Activated CD8-positive, alpha-beta memory T cell treated with anti-CD3 and anti-CD28 coated beads, Interleukin-2, amount 50 U/mL, for 24 hours (primary cell): ENCODE measurements at regions not wholly inside any gene's neighbourhood (a gene's known extent, or its start where the extent isn't known, plus 50 kb on each side); places are given as distances from the start of the nearest gene placed in this dataset.
"Not testable (repeated sequence)": the region's sequence is repeated elsewhere in the genome, so short reads cannot be mapped to it uniquely, and the experiment has no call there.

Experiments used
- DNase-seq: peaks from one replicate; pipeline ENCODE4 v3.0.0-alpha.2; 2020; ENCODE audit errors: extremely low read depth

DNA sequence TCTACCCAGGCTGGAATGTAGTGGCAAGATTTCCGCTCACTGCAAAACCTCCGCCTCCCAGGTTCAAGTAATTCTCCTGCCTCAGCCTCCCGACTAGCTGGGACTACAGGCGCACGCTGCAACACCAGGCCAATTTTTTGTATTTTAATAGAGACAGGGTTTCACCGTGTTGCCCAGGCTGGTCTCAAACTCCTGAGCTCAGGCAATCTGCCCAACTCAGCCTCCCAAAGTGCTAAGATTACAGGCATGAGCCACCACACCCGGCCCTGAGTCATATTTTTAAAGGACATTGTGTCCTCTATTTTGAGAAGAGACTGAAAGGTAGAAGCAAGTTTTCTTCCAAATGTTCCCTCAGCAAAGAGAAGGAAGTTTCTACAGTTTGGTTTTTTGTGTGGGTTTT is 227.1 kb downstream of the KCTD12 start:
- DNase-seq, result not testable (repeated sequence)

DNA sequence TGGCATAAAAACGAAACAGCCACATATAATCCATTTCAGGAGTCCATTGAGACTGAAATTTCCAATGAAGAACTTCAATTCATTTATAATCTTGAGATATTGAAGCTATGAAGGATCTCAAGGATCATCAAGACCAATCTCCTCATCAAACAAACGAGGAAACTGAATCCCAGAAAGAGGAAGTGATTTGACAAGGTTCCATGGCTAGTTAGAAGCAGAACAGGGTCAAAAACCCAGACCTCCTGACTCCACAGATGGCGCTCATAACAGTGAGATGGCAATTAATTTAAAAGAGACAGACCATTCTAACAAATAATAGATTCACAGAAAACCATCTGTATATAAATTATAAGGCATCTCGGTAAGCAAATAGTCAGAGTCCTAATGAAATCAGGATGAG is 229.7 kb downstream of the KCTD12 start:
- DNase-seq, result no peak

DNA sequence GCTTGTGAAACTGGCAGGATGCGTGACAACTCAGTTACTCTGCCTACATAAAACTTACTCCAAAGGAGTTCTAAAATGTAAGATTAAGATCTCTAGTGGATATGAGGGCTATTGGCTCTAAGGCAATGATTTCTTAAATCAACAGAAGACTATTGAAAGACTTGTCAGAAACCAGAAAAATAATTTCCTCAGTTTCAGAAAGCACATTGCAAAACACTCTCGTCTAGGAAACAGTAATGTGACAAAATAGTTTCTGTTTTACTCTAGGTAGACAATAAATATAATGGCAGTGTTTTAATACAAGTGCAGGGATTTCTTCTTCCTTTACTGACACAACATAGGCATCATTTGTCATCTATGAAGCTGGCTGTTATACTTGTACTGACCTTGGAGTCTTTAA is 230.1 kb downstream of the KCTD12 start:
- no peak for DNase-seq

DNA sequence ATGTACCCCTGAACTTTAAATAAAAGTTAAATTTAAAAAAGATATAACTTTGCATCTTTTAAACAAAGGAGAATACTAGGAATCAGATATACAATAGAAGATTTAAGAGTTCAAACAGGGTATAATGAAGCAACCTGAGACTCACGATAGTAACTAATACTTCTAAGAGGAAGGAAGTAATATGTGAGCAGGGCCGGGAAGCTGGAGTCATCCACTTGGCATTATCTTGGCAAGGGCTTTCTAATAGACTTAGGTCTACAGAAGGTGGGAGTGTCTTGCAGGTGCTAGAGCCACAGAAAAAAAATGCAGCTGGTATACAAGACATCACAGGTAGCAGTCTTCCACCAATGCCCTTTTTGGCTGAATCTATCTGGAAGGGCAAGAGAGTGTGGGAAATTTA is 231.9 kb downstream of the KCTD12 start:
- no peak for DNase-seq

DNA sequence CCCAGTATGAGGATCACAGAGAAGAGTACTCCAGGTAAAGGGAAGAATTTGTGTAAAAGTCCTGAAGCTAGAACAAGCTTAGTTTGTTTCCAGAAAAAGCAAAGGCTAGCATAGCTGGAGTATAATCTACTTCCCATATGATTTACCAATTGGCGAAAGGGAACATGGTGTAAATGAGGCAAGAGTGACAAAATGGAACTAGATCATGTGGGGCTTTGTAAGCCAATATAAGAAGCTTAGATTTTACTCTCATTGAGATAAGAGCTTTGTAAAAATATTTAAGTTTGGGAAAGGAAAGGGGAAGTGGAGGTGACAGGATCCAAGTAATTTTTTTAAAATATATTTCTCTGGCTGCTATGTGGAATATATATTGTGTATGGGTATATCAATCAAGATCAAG is 234.9 kb downstream of the KCTD12 start:
- no peak for DNase-seq

DNA sequence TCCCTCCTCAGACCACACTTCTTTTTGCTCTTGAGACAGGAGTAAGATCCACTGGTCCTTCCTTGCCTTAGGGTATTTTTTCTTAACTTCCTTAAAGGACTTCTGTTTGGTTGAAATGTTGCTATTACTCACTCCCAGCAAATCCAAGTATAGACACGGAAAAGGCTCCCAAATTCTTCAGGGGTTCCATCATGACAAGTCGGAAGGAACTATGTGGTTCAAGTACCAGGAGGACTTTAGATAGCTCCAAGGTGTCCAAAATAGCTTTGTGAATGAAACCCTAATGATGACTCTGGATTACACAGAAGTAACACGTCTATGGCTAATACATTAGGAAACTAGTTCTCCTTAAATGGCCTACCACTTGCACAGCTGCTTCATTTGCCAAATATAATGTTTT is 238.7 kb downstream of the KCTD12 start:
- DNase-seq, result no peak

DNA sequence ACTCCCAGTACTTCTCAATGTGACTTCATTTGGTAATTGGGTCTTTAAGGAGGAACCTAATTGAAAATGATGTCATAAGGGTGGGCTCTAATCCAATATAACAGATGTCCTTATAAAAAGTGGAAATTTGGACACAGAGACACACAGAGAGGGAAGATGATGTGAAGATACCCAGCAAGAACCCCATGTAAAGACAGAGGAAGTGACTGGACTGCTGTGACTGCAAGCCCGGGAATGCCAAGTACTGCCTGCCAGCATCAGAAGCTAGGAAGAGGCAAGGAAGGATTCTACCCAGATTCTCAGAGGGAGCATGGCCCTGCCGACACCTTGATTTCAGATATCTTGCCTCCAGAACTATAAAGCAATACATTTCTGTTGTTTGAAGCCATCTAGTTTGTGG is 239.3 kb downstream of the KCTD12 start:
- DNase-seq, result no peak

DNA sequence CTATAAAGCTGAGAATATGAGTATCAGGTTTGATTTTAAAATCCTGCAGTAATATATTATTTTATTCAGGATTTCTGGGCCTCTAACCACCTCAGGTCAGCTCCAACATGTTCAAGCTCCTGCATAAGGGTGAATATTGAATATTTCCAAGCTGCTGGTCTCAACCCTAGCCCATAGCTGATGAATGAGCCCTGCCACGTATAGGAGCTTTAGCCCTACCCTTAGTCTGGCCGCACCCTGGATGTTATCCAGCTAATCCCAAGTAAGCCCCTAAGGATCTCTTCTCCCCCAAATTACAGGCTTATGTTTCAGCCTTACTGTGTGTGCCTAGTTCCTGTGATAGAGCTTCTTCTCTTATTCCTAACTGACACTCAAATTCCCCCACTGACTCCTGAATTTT is 240.6 kb downstream of the KCTD12 start:
- no peak for DNase-seq

DNA sequence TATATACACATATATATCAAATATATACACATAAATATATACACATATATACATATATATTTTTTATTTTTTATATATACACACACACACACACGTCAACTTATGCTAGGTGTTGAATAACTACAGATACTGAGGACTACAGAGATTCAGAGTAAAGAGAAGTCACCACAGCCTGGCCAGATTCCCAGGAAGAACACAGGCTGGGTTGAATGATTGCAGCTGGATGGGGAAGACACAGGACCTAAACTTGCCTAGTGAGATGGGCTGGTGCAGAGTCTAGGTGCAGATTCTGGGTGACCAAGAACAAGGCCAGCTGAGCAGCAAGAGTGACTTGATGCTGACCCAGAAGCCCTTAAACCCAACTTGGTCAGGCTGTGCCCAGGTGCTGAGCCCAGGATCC is 241.3 kb downstream of the KCTD12 start:
- no peak for DNase-seq

DNA sequence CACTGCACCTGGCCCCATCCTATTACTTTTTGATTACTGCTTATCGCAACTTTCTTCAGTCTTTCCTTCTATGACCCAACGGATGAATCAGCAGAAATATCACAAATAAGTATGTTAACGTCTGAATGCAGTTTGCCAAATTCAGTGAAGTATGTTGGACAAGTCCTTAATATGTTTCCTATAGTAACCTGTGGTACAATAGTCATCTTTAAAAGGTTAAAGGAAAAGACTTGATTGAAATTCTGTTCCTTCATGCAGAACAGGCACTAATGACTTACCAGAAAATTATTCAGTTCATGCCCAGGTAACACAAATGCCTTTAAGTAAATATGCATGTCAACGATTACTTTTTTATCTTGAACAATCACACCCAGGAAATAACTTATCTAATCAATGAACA is 242.6 kb downstream of the KCTD12 start:
- DNase-seq, result no peak

DNA sequence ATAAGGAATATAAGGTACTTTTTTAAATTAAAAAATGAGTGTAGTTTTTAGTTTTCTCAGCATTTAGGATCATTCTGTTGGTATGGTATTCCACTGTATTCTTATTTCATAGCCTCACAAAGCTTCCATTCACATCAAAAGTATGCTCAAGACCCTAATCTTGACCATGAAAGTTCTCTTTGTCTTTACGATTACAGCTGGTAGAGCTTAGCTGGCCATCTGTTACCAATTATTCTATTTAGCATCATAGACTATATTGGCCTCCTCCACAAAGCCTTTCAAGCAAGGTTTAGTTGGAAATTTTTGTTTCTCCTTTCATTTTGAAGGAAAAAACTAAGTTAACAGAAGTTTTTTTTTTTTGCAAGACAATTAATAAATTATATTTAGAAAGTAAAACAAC is 245.1 kb downstream of the KCTD12 start:
- DNase-seq, result no peak

DNA sequence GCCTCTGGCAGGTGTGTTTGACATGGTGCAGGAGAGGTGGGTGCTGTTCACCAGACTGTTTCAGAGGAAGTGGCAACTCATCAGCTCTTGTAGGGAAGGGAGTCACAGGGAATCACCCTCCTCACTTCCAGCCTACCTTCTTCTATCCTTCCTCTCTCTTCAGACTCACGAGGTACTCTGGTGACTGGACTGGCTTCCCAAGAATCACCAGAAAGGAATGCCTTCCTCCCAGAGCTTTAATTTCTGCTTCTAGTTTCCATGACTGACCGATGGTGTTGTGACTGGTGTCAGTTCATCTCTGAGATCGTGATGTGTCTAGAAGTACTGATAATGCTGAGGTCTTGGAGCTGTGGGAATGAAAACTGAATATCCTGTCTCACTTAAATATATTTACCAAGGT is 247.3 kb downstream of the KCTD12 start:
- no peak for DNase-seq

DNA sequence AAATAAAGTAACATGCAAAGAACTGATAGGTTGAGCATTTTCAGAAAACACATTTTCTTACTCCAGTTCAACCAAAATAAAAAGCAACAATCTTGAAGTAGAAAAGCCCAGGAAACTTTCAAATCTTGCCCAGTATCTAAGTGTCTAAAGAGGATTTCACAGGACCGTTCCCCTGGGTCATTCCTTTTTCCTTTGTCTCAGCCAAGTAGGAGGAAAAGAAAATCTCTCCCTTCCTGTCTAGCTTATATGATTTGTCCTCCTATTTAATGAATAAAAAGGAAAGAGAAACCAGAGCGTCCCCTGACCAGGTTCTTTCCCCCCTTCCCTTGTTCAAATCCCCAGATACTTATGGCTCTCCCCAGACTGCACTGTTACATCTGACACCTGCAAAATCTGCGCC is 248.0 kb downstream of the KCTD12 start:
- DNase-seq, result no peak

DNA sequence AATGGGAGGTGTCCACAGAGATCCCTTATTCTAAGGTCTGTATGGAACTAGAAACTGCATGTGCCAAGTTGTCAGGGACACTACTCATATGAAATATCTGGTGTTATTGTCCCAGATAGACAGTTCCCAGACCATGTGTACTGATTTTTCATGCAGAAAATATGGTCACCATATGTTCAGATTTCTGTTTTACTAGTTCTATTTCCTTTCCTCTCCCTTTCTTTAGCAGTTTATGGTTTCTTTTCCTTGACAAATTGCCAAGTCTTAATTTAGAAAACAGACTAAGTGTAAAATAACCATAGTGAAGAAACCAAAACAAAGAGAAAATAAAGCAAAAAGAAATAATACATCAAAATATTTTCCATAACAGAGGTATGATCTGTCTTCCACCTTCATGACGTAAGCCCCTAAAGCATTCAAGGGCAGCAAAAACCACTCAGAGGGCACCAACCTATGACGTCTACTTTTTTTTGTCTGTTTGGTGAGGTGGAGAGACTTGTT is 248.5 kb downstream of the KCTD12 start:
- no peak for DNase-seq

DNA sequence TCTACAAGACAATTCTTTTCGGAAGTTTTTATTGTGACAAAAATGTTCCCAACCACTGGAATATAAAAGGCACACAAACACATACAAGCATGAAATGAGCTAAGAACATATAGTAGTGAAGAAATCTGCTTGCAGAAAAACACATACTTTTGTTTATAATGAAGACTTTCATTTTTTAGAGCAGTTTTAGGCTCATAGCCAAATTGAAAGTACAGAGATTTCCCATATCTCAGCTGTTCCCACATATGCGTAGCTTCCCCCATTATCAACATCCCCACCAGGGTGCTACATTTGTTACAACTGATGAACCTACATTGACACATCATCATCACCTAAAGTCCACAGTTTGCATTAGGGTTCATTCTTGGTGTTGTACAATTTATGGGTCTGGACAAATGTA is 249.4 kb downstream of the KCTD12 start:
- DNase-seq, result no peak

DNA sequence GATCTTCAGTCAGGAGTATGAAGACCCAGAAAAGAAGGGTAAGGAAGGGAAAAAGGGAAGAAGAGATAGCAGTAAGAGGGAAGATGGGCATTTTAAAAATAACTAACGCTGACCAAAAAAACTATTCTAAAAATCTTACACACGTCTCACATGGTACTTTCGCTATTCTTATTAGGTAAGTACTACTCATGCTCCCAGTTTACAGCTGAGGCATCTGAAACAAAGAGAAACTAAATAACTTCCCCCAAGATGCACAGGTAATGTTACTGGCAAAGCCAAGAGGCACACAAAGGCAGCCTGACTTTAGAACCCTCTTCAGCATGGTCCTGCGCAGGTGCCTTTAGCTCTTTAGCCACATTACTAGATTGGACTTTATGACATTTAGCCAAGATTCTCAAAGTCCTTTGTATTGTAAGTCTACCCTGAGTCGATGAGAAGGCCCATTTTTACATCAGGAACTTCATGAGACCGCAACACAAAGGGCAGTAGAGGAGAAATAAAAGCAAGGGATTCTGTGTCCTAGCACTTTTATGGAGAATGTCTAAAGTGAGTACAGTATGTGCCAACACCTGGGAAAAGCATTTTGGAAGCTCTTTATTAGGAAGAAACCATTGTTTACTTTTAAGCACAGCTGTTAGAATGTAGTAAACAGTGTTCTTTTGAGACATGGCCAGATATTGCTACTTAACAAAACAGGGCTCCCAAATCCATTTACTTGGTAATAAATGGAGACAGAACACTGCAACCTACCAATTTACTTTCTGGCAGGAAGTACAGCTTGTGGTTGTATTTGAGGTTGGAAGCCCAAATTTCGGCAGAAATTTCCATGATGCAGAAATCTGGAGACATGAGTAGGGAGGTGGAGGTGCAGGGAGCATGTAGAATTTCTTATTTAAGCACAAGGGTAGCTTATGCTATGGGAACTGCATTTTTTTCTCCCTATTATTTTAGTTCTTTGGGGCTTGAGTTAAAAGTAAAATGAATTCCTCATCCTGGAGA is 250.7 kb downstream of the KCTD12 start:
- no peak for DNase-seq

DNA sequence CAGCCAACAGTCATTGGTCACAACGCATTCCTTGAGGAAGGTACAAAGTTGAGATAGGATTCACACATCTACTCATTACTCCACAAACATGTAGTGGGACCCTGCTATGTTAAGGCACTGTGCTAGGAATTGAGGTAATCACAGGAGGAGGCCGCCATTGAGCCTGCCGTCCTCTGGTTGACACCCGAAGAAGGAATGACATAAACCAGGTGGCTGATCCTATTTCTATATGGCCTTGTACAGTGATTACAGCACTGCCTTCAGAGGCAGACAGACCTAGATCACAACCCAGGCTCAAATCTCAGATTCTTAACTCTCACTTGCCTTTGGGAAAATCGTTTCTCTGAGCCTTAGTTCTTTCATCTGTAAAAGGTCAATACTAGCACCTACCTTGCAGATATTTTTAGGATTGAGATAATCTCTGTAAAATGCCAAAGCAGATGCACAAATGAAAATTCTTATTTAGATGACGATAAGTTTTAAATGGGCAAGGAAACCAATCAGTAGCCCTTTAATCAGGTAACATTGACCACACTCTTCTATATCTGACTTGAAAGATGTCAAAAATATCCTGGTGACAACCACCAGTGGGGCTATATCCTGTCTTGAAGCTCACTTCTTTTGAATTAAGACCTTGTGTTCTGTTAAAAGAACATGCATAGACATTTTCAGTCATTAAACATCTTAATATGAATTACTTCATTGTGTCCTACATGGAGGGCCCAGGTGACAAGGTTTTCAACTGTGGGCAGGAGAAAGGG is 251.6 kb downstream of the KCTD12 start:
- no peak for DNase-seq

DNA sequence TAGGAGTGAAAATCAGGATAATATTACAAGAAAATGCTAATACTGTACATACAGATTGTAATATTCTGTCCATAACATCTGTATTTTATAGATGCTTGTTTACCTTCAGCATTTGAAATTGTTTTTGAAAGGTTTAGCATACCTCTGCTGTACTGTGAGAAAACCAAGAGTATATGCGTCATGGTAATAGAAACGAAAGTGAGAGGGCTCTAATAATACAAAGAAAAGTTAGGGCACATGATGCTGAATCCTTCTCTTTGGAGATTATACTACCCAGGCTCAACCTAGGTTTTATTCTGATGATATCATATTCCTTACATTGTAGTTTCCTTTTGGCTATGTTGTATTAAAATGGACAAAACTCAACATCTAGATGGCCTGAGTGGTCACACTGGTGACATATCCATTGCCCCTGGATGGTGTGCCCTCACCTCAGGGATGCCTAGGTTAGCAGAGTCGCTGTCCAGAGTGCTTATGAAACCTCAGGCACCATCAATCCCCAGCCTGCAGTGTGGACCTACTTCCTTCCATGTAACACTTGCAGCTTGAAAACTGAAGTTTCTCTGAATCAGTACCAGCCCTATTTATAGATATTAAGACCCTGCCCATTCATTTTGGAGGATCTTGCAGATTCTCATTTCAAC is 253.7 kb downstream of the KCTD12 start:
- no peak for DNase-seq

DNA sequence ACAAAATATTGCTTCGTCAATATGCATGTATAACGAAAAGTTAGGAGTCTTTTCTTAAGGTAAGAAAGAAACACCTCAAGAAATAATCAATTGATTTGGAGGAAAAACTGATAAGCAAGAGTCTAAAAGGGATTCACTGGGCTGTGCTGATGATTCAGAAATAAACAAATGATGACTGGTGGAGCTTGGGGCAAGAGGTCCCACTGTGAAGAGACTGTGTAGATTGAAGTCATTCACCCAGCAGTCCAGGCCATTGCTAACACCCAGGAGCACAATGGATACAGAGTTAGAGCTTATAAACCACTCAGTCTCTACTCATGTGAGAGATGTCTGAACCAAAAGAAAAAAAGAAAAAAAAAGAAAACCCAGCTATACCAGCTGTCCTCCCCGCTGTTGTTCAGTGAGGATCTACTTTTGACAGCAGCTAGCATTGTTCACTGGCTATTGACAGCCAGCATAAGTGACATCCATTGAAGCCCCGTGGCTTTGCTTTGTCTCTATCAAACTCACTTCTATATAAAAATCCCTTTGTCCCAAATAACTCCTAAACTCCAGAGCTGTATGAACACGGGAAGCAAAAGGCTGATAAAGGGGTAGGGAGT is 255.5 kb downstream of the KCTD12 start:
- DNase-seq, result no peak

DNA sequence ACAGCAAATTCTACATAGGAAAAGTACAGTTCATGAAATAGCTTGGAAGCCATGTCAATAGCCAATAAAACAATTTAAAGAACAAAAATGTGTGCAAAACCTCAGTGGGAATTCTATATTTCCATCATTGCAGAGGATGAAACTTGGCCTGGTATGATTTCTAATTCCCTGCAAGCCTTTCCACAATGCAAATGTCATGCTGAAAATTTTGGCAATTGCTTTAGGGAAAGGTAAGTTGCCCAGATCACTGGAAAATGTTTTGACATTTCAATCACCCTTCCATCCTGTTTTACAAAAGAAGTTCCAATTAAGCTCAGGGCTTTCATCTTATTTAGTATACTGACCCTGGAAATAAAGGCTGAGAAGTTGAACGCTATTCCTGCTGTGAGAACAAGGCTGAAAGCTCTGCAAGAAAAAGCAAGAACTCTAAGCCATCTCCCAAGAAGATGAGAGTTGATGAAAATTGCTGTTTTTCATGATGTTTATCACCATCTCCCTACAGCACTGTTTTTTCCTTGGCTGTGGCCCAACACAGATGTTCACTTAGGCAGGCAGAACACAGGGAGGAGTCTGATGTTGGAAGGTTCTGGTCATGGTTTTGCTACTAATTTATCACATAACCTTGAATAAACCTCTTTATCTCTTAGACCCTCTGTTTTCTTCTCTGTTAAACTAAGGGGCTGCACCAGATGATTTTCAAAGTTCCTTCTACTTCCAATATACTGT is 263.7 kb downstream of the KCTD12 start:
- DNase-seq, result no peak

DNA sequence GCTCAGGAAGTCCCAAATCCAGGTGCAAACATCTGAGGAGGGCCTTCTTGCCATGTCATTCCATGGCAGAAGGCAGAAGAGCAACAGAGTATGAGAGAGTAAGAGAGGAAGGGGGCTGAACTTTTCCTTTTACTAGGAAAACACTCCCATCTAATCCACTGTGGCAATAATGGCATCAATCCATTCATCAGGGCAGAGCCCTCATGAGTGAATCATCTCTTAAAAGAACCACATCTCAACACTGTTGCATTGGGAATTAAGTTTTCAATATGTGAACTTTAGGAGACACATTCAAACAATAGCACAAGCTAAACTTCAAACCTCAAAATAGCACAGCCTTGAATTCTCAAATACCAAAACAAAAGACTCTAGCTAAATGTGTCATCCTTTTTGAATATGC is 264.5 kb downstream of the KCTD12 start:
- DNase-seq, result no peak
